GM19438 (cell line): ENCODE measurements at regions not wholly inside any gene's neighbourhood (a gene's known extent, or its start where the extent isn't known, plus 50 kb on each side); places are given as distances from the start of the nearest gene placed in this dataset.

Experiments used
- ATAC-seq: cut with Tn5 transposase; IDR thresholded peaks from one replicate; pipeline ENCODE4 v1.9.1; 2021; ENCODE audit warnings: low read depth; ENCODE audit not compliant: unreplicated experiment

GRCh38 chr6:147751232-147751631, 242.7 kb downstream of the SAMD5 start:
- no peak for ATAC-seq

- ATAC-seq = no peak
Observed at GRCh38 chr6:147752689-147753403, 244.4 kb downstream of the SAMD5 start.

GRCh38 chr6:147755999-147756398, 247.5 kb downstream of the SAMD5 start:
- ATAC-seq = no peak

- no peak for ATAC-seq
Observed at GRCh38 chr6:147756891-147757290, 248.4 kb downstream of the SAMD5 start.

- no peak for ATAC-seq
Observed at GRCh38 chr6:147757291-147757690, 248.8 kb downstream of the SAMD5 start.

- no peak for ATAC-seq
Observed at GRCh38 chr6:147758303-147758702, 249.8 kb downstream of the SAMD5 start.

GRCh38 chr6:147759093-147759492, 250.6 kb downstream of the SAMD5 start:
- ATAC-seq = no peak

- no peak for ATAC-seq
Observed at GRCh38 chr6:147759536-147759935, 251.0 kb downstream of the SAMD5 start.

GRCh38 chr6:147765541-147765940, 257.1 kb downstream of the SAMD5 start:
- no peak for ATAC-seq

GRCh38 chr6:147768969-147769368, 260.5 kb downstream of the SAMD5 start:
- ATAC-seq = no peak

GRCh38 chr6:147769496-147770087, 261.1 kb downstream of the SAMD5 start:
- no peak for ATAC-seq

GRCh38 chr6:147770221-147770620, 261.7 kb downstream of the SAMD5 start:
- no peak for ATAC-seq

GRCh38 chr6:147772724-147773123, 264.2 kb downstream of the SAMD5 start:
- no peak for ATAC-seq

- ATAC-seq = no peak
Observed at GRCh38 chr6:147774856-147775255, 266.4 kb downstream of the SAMD5 start.

GRCh38 chr6:147776631-147777213, 268.2 kb downstream of the SAMD5 start:
- no peak for ATAC-seq

GRCh38 chr6:147779624-147780023, 271.1 kb downstream of the SAMD5 start:
- ATAC-seq = no peak

GRCh38 chr6:147782302-147782701, 273.8 kb downstream of the SAMD5 start:
- no peak for ATAC-seq

- ATAC-seq = no peak
Observed at GRCh38 chr6:147784371-147784770, 275.9 kb downstream of the SAMD5 start.

- no peak for ATAC-seq
Observed at GRCh38 chr6:147787417-147787816, 278.9 kb downstream of the SAMD5 start.

GRCh38 chr6:147789430-147789947, 281.0 kb downstream of the SAMD5 start:
- ATAC-seq = no peak

GRCh38 chr6:147793871-147794643, 285.6 kb downstream of the SAMD5 start:
- no peak for ATAC-seq
